GM18519 (cell line): ENCODE measurements at regions not wholly inside any gene's neighbourhood (a gene's known extent, or its start where the extent isn't known, plus 50 kb on each side); places are given as distances from the start of the nearest gene placed in this dataset.

ENCODE experiments used
- ATAC-seq: cut with Tn5 transposase; IDR thresholded peaks from one replicate; pipeline ENCODE4 v1.9.1; 2021; ENCODE audit warnings: mild to moderate bottlenecking, moderate library complexity; ENCODE audit not compliant: unreplicated experiment, low FRiP score

DNA sequence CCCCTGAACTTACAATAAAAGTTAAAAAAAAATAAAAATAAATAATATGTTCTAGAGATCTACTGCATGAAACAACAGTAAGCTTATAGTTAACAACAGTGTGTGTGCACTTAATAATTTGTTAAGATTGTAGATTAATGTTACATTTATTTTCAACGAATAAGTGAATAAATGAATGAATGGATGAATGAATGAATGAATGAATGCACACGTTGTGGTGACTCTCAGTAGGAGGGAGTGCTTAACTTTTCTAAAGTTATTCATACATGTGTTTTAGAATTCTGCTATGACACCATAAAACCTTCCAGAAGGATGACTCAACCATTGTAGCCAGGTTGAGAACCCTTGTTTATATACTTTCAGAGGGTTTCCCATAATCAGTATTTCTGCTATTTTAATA lies 1269.4 kb upstream of the CDH6 start:
- ATAC-seq, result no peak

DNA sequence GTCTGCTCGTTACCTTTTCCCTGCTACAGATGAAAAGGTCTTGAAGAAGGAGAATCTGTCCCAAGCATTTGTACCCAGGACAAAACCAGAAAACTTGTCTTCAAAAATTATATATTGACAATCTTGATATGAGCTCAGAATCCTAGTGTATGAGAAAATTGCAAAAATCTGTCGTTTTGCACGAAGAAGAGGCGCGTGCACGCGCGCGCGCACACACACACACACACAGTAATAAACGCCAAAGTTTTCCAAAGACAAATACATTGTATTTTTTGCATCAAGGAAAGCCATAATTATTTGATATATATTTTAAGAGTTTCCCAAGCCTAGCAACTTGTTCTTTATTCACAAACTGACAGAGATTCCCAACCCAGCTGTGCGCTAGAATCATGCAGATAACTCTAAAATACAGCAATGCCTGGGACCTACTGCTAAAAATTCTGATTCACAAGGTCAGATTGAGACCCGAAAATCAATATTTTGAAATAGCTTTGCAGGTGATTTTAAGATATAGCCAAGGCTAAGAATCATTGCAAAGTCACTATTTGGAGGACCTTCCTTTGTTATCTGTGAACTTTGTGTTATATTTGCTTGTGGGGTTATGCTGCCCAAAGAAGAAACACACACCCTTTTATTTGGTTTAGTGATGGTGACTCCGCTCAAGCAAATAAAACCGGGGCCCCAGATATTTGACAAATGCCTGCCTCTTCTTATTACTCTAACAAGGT lies 1287.7 kb upstream of the CDH6 start:
- ATAC-seq, result no peak

DNA sequence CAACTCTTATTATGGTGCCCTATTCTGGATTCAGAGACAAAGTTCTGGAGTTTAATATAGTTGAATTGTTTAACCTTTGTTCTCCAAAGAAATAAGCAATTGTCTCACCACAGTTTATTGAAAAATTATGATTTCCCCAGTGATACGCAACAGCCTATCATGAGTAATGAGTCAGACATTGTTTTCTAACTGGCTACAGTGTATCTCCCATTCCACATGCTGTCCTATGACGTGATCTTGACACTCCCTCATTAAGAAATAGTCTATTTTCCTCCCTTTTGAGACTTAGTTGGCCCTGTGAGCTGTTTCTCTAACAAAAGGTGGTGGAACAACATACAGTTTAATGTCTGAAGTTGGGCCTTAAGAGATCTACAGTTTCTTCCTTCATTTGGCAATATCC lies 1290.6 kb upstream of the CDH6 start:
- no peak for ATAC-seq

DNA sequence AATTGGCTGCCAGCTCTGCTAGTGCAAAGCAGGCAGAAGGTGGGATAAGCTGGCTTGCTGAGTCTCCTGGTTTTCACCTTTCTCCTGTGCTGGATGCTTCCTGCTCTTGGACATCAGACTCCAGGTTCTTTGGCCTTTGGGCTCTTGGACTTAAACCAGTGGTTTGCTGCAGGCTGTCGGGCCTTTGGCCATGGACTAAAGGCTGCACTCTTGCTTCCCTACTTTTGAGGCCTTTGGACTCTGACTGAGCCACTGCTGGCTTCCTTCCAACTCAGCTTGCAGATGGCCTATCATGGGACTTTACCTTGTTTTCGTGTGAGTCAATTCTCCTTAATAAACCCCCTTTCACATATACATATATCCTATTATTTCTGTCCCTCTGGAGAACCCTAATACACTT lies 1293.9 kb upstream of the CDH6 start:
- no peak for ATAC-seq

DNA sequence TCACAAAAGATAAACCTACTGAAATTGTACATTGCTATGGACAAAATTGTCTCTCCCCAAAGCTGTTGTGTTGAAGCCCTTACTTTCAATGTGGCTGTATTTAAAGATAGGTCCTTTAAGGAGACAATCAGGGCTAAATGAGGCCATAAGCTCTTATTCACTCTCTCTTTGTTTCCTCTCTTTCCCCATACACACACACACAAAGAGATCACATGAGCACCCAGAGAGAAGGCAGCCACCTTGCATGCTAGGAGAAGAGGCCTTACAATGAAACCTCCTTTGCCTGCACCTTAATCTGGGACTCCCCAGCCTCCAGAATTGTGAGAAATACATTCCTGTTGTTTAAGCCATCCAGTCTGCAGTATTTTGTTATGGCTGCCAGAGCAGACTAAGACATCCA lies 1295.6 kb upstream of the CDH6 start:
- ATAC-seq, result no peak

DNA sequence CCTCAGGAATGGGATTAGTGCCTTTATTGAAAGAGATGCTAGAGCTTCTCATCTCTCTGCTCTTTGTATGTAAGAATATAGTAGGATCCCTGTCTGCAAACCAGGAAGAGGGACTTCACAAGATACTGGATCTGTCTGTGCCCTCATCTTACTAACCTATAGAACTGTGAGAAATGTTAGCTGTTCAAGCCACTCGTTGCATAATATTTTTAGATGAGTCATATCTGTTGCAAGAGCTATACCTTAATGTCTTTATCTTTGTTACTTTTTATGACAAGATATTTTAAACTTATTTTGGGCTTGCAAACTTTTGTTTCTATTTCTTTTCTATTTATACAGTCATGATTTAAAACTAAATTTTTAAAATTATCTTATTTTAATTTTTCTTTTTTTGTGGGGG lies 1296.8 kb upstream of the CDH6 start:
- no peak for ATAC-seq

DNA sequence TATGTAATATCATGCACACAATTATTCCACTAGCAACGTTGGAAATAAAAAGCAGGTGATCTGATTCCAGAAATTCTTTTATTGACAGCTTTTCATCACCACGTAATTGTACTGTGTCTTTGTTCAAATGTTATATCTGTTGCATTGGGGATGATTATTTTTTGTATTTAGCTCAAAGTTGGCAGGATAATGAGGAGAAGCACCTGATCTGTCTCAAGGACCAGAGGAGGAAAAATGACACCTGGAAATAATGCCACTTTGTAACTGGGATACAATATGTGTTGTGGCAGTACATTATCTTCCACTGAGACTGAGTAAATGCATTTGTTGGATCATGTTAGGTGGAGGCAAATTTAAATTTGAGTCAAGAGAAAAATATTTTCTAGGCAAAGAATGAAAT lies 1298.8 kb upstream of the CDH6 start:
- ATAC-seq, result no peak

DNA sequence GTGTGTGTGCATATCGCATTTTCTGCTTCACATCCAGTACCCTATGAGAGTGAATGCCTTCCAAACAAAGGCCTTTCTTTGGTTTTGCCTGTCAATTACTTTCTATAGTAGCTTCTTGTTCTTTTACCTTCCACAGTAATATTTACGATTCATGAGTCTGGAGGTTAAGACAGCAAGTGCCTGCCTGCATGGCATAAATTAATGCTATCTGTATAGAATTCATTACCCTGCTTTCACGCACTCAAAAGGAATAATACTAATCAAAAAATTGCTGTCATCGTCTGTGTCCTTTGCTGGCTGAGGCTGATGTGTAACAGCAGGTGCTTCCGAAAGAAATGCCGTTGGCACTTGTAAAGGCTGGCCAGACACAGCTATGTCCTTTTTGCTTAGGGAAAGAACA lies 1304.4 kb upstream of the CDH6 start:
- ATAC-seq, result no peak

DNA sequence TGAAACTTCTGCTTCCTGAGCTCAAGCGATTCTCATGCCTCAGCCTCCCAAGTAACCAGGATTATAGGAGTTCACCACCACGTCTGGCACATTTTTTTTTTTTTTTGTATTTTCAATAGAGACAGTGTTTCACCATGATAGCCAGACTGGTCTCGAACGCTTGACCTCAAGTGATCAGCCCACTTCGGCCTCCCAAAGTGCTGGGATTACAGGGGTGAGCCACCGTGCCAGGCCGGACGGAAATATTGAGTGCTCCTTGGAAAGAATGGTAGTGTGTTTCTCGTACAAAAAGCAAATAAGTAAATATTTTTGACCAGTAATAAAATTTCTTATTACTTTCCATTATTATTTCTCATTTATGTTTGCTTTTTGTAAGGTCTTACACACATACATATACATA lies 1307.9 kb upstream of the CDH6 start:
- no peak for ATAC-seq

DNA sequence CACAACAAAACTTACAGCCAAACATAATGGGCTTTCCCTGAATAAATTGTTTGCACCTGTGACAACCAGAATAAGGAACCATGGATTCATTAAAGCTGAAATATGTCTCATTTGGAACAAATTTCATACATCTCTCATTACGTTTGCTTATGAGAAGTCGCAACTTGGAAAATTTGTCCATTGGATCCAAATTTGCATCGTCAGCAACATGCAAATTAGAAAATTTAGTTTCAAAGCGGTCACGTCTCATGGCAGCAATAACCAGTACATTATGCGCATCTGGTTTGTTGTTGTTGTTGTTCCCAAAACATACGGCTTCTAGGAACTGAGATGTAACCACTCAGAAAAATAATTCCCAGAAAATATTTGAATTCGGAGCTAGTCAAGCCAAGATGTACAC lies 1311.5 kb upstream of the CDH6 start:
- ATAC-seq, result no peak

DNA sequence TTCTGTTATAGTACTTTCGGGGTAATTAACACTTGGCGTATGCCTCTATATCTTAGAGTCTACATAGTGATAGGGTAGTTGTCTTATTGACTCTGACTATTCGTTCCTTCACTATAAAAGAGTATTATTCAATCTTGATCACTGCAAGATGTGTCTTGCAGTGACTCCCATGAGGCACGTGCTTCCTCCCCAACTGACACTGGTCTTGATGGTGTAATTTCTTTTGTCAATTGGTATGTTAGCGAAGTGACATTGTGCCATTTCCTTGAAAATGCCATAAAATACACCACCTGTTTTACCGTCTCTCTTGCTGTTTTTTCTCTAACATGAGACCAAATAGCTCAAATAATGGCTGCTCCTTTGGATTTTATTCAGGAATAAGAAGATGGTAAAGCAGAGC lies 1314.1 kb upstream of the CDH6 start:
- ATAC-seq, result no peak

DNA sequence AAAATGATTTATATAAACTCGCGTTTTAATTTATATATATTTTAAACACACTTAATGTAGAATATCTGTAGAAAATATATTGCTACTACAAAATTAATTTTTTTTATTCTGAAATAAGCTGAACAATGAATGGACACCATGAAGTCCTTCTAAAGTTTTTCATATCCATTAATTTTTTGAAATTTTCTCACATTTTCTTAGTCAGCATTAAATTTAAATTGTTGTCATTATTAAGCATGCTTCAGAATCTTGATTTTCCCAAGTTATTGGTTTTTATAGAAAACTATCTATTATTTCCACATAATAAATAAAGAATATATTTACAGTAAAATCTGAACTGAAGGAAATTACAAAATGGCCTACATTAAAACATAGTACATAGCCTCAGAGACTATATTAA lies 1314.9 kb upstream of the CDH6 start:
- ATAC-seq, result no peak

DNA sequence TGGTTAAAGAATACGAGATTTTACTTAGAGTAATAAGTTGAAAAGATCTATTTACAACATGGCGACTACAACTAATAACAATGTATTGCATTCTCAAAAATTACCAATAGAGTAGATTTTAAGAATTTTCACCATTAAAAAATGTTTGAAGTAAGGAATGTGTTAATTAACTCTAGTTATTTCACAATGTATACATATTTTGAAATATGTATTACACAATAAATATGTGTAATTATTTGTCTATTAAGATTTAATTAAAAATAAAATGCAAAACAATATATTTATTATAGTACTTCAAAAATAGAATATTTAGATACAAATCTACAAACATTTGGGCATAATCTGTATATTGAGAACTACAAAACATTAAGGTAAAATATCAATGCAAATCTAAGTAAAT lies 1326.3 kb upstream of the CDH6 start:
- ATAC-seq, result no peak

DNA sequence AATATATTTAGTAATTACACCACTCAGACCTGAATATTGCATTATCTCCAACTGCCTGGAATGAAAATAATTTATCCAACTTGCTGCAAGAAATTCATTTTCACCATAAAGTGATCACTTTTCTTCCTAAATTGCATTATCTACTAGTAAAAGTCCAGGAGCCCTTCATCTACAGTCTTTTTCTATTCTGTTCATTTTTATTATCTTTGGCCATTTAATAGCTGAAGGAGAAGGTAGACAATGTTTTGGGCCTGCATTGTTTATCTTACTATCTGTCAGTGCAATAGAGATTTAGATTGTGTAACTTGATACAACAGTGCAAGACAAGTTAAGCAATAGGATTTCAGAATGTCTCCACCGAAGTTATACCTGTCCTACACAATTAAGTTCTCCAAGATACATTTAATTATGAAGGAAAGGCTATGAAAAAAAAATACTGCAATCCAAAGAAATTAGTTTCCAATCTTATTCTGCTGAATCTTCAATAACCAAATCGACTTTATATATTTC lies 1339.7 kb upstream of the CDH6 start:
- ATAC-seq, result no peak

DNA sequence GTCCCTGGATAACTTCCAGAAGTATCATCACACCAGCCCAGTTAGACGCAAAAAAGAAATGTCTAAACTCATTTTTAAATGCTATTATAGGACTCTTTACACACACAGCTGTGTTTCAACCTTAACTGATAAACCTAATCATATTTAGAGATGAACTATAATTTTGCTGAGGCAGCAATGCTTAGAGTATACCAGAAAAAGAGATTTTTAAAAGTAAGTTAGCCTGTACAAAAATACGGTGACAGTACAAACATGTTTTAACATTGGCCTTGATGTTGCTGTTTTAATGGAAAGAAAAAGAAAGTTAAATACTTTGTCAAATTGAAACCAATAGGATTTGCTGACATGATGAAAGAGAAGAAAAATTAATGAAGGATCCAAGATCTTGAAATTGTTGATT lies 1341.2 kb upstream of the CDH6 start:
- ATAC-seq, result no peak

DNA sequence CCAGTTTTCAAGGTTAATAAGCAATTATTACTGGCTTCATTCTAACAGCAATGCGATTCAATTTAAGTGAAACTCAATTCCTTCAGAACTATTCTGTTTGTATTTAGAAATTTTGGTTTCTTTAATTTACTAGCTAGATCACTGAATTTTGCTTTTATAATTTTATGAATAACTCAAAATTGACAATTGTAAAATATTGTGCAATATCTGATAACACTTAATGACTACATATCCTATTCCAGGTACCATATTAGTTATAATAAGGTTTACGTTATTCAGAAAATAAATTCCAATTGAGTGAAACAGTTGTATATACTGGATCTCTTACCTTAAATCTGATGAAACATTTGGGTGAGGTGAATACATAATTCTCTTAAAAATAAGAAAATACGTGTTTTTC lies 1348.3 kb upstream of the CDH6 start:
- ATAC-seq, result no peak

DNA sequence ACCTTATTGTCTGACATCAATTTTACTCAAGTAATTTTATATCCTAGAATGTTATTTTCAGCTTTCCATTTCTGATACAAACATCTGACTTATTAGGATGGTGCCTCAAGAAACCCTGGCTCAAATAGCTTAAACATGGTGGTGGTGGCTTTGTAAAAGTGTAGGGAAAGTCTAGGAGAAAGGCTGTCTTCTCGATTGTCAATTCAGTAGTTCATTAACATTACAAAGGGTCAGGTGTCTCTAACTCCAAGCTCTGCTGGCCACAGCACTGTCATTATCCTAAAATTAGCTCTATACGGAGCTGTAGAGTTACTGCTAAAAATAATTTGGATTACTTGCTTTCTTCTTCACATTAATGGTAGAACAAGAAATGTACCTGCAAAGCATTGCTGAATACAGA lies 1360.1 kb upstream of the CDH6 start:
- ATAC-seq, result no peak

DNA sequence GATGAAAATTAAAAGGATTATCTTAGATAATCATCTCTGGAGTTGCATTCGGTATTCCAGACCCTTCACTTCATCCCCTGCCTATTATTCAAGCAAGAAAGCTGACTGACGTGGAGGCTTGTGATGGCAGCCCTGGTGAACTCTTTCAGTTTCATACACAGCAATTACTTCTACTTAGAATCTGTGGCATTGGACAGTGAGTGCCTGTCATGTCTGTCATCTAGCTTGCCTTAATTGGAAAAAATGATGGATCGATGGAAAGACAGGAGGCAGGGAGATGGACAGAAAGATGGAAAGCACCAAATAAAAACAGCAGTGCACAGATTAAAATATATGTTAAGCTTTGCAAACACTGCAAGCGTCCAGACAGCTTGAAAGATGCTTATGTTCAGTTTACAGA lies 1371.0 kb upstream of the CDH6 start:
- ATAC-seq, result no peak

DNA sequence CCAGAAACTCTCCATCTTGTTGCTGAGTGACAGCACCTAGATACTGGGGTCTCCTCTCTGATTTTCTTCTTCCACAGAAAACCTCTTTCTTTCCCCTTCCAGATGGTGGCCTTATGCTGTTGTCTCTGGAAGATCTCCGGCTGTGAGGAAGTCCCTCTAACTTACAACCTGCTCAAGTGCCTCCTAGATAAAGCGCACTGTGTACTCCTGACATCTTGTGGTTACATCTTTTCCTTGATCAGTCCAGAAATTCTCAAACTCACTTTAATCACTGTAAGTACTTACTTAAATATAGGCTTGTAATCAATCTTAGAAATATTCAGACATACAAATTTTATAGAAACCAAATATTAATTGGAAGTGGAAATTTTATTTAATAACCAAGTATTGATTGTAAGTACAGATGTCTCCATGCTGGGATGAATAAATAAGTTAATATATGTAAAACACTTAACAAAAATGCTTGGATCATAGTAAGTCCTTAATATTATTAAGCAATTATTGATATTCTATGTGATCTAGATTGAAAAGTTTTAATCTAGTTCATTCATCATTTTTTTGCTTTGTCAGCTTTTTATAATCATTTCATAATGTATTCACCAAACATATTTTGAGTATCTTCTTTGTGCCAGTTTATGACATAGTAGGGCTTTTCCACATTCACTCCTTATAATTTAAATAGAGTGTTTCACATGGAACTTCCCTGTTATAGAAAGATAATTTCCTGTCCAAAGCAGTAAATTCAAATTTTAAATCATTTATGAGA lies 1381.4 kb upstream of the CDH6 start:
- ATAC-seq, result no peak

DNA sequence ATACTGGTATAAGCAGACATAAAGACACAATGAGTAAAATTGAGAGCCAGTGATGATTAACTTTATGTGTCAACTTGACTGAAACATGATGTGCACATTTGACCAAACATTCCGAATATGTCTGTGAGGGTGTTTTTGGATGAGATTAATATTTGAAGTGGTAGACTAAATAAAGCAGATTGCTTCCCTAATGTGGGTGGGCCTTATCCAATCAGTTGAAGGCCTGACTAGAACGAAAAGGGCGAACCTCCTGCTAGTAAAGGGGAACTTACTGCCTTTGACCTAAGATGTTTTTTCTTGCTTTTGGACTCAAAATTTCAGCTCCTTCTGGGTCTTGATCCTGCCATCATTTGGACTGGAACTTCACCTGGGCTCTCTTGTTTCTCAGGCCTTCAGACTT lies 1387.7 kb upstream of the CDH6 start:
- no peak for ATAC-seq

DNA sequence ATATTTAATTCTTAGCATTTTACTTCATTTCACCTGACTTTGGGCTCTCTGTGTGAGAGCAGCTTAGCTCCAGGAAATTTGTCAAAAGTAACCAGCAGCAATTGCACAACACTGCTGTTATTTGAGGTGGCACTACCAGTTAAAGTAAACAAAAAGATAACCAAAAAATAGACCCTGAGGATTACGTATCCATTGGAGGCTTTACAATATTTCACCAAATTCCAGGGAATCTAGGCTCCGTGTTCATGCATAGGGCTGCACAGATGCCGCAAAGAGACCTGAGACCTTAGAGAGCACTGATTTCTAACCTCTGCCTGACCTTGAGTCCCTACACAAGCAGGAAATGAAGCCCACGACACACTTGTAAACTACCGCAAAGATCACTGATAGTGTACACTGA lies 1392.7 kb upstream of the CDH6 start:
- ATAC-seq, result no peak

DNA sequence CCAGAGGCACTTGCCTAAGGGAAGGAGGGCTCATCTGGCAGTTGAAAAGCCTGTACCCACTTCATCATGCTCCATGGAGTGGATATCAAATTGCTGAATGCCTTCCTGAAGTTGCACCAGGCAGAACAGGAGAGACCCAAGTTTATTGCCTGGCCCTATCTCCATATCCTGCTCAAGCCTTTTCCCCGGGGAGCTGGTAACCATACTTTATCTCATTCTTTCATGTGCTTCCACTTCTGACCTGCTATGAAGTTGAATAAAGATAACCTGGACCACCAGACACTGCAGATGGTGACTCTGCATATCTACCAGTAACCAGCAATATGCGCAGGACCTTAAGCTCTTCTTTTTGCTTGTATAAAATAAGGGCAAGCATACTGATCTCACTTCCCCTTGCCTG lies 1397.5 kb upstream of the CDH6 start:
- no peak for ATAC-seq
